GM12865 (cell line): ENCODE measurements at regions not wholly inside any gene's neighbourhood (a gene's known extent, or its start where the extent isn't known, plus 50 kb on each side); places are given as distances from the start of the nearest gene placed in this dataset.

Source experiments
- DNase-seq: peaks from one replicate; pipeline ENCODE4 v3.0.0; 2010; ENCODE audit warnings: low read depth
- H3K4me3 ChIP-seq: 2 replicates; pipeline ENCODE4 v1.5.1; 2011; ENCODE audit warnings: mild to moderate bottlenecking, low read depth, low read length, control low read depth
- TF ChIP-seq, protein P1 (sequence below): IDR thresholded peaks from 2 replicates; pipeline ENCODE4 v1.5.1; 2011; ENCODE audit warnings: low read length, control low read depth, low read depth, inconsistent platforms; ENCODE audit not compliant: insufficient read depth; ENCODE audit errors: missing control alignments

DNA sequence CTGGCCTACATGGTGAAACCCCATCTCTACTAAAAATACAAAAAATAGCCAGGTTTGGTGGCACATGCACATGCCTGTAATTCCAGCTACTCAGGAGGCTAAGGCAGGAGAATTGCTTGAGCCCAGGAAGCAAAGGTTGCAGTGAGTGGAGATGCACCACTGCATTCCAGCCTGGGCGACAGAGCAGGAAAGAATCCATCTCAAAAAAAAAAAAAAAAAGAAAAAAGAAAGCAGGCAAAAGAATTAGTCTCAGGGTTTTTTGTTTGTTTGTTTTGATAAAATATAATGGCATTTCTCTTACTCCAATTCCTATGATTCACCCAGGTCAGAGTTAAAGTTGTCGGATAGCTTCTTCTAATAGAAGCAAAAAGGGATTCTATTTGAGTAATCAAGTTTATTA is 67.0 kb upstream of the ATG10 start:
- H3K4me3 ChIP-seq: no peak overlapping the region
- TF ChIP-seq, protein P1, sequence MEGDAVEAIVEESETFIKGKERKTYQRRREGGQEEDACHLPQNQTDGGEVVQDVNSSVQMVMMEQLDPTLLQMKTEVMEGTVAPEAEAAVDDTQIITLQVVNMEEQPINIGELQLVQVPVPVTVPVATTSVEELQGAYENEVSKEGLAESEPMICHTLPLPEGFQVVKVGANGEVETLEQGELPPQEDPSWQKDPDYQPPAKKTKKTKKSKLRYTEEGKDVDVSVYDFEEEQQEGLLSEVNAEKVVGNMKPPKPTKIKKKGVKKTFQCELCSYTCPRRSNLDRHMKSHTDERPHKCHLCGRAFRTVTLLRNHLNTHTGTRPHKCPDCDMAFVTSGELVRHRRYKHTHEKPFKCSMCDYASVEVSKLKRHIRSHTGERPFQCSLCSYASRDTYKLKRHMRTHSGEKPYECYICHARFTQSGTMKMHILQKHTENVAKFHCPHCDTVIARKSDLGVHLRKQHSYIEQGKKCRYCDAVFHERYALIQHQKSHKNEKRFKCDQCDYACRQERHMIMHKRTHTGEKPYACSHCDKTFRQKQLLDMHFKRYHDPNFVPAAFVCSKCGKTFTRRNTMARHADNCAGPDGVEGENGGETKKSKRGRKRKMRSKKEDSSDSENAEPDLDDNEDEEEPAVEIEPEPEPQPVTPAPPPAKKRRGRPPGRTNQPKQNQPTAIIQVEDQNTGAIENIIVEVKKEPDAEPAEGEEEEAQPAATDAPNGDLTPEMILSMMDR: no peak
- no peak for DNase-seq

DNA sequence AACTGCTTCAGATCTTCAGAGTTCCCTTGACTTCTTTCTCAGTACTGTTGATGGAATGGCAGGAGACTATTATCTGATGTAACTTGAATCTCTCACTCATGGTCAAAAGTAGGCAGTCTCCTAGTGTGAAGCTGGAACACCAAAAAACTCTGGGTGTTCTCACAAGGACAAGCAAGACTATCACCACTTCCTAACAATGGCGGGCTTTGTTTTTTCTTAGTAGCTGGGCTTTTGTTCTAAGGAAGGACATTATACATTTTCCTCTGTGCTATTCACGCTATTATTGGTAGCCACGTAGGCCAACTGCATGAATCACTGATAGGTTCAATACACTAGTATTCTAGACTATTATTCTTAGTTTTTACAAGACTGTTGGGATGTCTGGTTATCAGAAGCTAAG is 67.7 kb upstream of the ATG10 start:
- H3K4me3 ChIP-seq: no peak overlapping the region
- TF ChIP-seq, protein P1: no peak
- DNase-seq: no peak

DNA sequence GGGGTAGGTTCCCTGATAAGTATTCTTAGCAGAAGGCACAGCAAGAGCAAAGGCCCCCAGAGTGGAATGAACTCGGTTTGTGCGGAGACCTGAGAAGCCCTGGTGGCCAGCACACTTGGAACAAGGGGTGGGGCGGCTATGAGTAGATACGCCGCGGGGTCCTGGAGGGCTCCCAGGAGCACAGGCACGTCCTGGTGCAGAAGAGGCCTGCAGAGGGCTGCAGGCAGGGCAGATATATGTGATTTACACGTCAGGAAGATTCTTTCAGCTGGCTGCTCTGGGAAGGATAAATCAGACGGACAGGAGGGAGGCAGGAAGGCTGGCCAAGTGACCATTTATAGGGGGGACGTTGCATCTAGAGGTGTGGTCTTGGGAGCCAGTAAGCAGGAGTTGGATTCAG is 70.2 kb upstream of the ATG10 start:
- no peak overlapping the region for H3K4me3 ChIP-seq
- DNase-seq: no peak
- TF ChIP-seq, protein P1: no peak

DNA sequence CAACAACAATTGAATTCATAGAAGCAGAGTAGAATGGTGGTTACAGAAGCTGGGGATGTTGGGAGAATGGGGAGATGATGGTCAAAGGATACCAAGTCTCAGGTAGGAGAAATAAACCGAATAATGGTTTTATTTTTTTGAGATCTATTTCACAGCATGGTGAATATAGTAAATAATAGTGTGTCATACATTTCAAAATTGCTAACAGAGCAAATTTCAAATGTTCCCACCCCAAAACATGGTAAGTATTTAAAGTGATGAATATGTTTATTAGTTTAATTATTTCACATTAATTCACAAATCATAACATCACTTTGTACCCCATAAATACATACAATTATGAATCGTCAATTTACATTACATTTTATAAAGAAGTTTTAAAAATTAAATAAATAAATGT is 72.7 kb upstream of the ATG10 start:
- no peak overlapping the region for H3K4me3 ChIP-seq
- no peak for DNase-seq
- TF ChIP-seq, protein P1: no peak

DNA sequence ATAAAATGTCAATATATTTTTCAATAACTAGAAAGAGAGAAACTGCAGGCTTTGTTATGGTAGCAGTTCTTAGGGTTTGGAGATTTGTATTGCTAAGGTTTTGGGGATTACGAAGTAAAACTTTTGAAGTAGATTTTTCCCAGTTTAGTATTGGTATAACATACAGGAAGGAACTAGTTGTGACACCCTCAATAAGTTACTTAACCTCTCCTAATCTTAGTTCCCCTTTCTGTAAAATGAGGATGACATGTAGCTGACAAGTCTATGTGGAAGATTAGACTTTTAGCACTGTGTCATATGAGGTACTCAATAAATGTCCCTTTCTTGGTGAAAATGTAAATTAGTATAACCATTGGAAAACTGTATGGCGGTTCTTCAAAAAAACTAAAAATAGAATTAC is 73.4 kb upstream of the ATG10 start:
- H3K4me3 ChIP-seq: no peak overlapping the region
- TF ChIP-seq, protein P1: no peak
- DNase-seq: no peak

DNA sequence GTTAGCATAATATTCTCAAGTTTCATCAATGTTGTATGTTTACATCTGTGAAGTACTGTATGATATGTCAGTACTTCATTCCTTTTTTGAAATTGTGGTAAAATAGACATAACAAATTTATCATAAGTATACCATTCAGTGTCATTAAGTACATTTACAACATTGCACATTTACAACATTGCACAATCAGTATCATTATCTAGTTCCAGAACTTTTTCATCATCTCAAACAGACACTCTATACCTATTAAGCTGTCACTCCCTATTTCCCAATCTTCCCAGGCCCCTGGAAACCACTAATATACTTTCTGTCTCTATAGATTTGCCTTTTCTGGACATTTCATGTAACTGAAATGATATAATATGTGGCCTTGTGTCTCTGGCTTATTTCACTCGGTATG is 75.1 kb upstream of the ATG10 start:
- DNase-seq: no peak
- TF ChIP-seq, protein P1: no peak
- H3K4me3 ChIP-seq: no peak overlapping the region

DNA sequence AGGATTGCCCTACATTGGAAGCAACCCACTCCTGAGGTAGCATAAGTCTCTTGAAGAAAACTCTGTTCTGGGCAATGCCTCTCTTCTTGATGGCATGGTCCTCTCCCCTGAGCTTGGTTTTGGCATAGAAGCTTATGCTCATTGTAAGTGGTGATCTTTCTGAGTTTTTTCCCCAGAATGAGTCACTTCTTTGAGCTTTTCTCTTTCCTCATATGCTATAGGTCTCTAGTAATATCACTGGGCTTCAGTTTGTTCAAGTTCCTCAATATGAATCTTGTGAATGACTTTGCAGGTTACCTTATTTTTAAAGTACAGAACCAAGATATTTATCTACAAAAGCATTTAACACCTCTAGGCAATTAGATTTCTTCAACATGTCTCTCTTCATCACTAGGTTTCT is 76.5 kb upstream of the ATG10 start:
- no peak for DNase-seq
- TF ChIP-seq, protein P1: no peak
- H3K4me3 ChIP-seq: no peak overlapping the region
